Ishikawa (cell line): ENCODE measurements at regions not wholly inside any gene's neighbourhood (a gene's known extent, or its start where the extent isn't known, plus 50 kb on each side); places are given as distances from the start of the nearest gene placed in this dataset.

Experiments
- EGR1 ChIP-seq: IDR thresholded peaks from 2 replicates; pipeline ENCODE4 v1.6.1; 2012
- EP300 ChIP-seq: IDR thresholded peaks from 2 replicates; pipeline ENCODE4 v1.6.1; 2012; ENCODE audit warnings: borderline replicate concordance

DNA sequence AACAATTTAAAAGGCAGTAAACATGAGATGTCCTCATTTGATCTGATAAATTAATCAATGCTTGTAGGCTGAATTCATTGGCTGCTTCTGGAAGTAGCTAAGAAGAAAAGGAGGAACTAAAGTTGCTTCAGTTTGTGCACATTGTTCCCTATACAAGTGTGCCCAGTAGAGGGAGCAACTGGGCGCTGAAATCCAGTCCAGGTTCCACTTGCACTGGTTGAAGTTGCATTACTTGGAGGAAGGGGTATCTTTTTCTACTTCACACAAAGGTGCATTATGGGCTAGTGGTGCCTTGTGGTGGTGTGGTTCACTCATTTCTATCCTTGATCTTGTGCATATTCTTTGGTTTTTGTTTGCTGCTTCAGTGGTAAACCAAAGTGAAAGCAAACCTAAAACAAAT lies 67.9 kb upstream of the SOX3 start:
- TF ChIP-seq EGR1, result no peak
- no peak for TF ChIP-seq EP300
